H1 (cell line): ENCODE measurements at regions not wholly inside any gene's neighbourhood (a gene's known extent, or its start where the extent isn't known, plus 50 kb on each side); places are given as distances from the start of the nearest gene placed in this dataset.
"Not testable (repeated sequence)": the region's sequence is repeated elsewhere in the genome, so short reads cannot be mapped to it uniquely, and the experiment has no call there.

Experiments used
- CTCF ChIA-PET: fragments of 300-600 bp; sonication (Branson Sonifier 250); formaldehyde crosslinking; loops from one replicate; lab custom pipeline; 2021; ENCODE audit not compliant: partially characterized antibody; lab: Charles Lee
- POLR2A ChIA-PET: fragments of 300-600 bp; sonication (Branson Sonifier 250); formaldehyde crosslinking; loops from one replicate; lab custom pipeline; 2021; ENCODE audit warnings: inconsistent platforms; ENCODE audit not compliant: partially characterized antibody; lab: Charles Lee
- DNase-seq, 2 experiments: peaks; one replicate each; pipeline versions ENCODE4 v3.0.0 to v3.0.0-alpha.2; 2010 to 2022; ENCODE audit warnings: low spot score in 2 of 2, low read depth in 1 of 2, mixed read lengths in 1 of 2
- FAIRE-seq: peaks from 2 replicates; lab custom pipeline; 2011; peaks lifted over from hg19 to GRCh38; lab: Jason Lieb, UNC
- H2AFZ ChIP-seq: 2 replicates; pipeline ENCODE4 v1.8.1; 2012; ENCODE audit warnings: low read length, inconsistent platforms
- H2AK5ac ChIP-seq: 2 replicates; pipeline ENCODE4 v1.6.1; 2013; ENCODE audit warnings: low read depth, low read length
- H2BK120ac ChIP-seq: replicated peaks from 2 replicates; pipeline ENCODE3; 2013; ENCODE audit warnings: low read depth, low read length, inconsistent platforms
- H2BK12ac ChIP-seq: 2 replicates; pipeline ENCODE4 v1.6.1; 2013; ENCODE audit warnings: low read depth, low read length
- H2BK15ac ChIP-seq: 2 replicates; pipeline ENCODE4 v1.6.1; 2013; ENCODE audit warnings: low read length
- H2BK20ac ChIP-seq: 2 replicates; pipeline ENCODE4 v1.6.1; 2013; ENCODE audit warnings: low read length
- H2BK5ac ChIP-seq: 2 replicates; pipeline ENCODE4 v1.6.1; 2013; ENCODE audit warnings: low read depth, low read length
- H3K14ac ChIP-seq: 2 replicates; pipeline ENCODE4 v1.6.1; 2013; ENCODE audit warnings: inconsistent platforms; ENCODE audit not compliant: insufficient read length
- H3K18ac ChIP-seq: 2 replicates; pipeline ENCODE4 v1.6.1; 2013; ENCODE audit warnings: low read length; ENCODE audit errors: extremely low read depth
- H3K23ac ChIP-seq: 2 replicates; pipeline ENCODE4 v1.6.1; 2013; ENCODE audit warnings: inconsistent platforms; ENCODE audit not compliant: insufficient read length
- H3K23me2 ChIP-seq: 2 replicates; pipeline ENCODE4 v1.6.1; 2013; ENCODE audit warnings: low read depth, low read length
- H3K27ac ChIP-seq: 2 replicates; pipeline ENCODE4 v1.6.1; 2011; ENCODE audit warnings: low read depth, low read length, inconsistent platforms
- H3K27me3 ChIP-seq, 4 experiments: replicated peaks in 1 of 4; 1 replicate in 1 of 4; 2 replicates in 3 of 4; pipeline versions ENCODE4 v1.6.1 to v1.8.1; 2011 to 2013; ENCODE audit warnings: low read length in 3 of 4, mild to moderate bottlenecking in 3 of 4, inconsistent platforms in 2 of 4, mixed read lengths in 2 of 4, moderate library complexity in 1 of 4; ENCODE audit not compliant: control insufficient read depth in 3 of 4, insufficient read depth in 3 of 4; ENCODE audit errors: extremely low read depth in 1 of 4
- H3K36me3 ChIP-seq, 4 experiments: 2 replicates each; pipeline versions ENCODE4 v1.6.1 to v1.8.1; 2011 to 2013; ENCODE audit warnings: mild to moderate bottlenecking in 4 of 4, low read length in 3 of 4, moderate library complexity in 2 of 4, control low read depth in 1 of 4, inconsistent platforms in 1 of 4; ENCODE audit not compliant: insufficient read depth in 4 of 4, control insufficient read depth in 2 of 4
- H3K4ac ChIP-seq: replicated peaks from 2 replicates; pipeline ENCODE3; 2013; ENCODE audit warnings: low read length, low read depth, mixed read lengths, inconsistent platforms; ENCODE audit not compliant: insufficient read length
- H3K4me1 ChIP-seq, 4 experiments: replicated peaks in 1 of 4; 1 replicate in 1 of 4; 2 replicates in 3 of 4; pipeline versions ENCODE4 v1.6.1 to v1.8.1; 2011 to 2013; ENCODE audit warnings: low read length in 3 of 4, inconsistent platforms in 2 of 4, mixed read lengths in 1 of 4; ENCODE audit not compliant: insufficient read depth in 4 of 4, control insufficient read depth in 3 of 4
- H3K4me2 ChIP-seq, 2 experiments: 2 replicates each; pipeline versions ENCODE4 v1.6.1 to v1.8.1; 2011 to 2013; ENCODE audit warnings: low read depth in 2 of 2, low read length in 2 of 2, control low read depth in 1 of 2, inconsistent platforms in 1 of 2, mild to moderate bottlenecking in 1 of 2; ENCODE audit not compliant: insufficient read depth in 1 of 2
- H3K4me3 ChIP-seq, 4 experiments: fragments of 200-600, 300-600 bp in 1 of 4; sonication (generic), shearing (Covaris generic), sonication (Bioruptor Twin) in 1 of 4; 2 replicates each; pipeline versions ENCODE4 v1.5.1 to v1.8.1; 2011 to 2016; ENCODE audit warnings: low read length in 4 of 4, low read depth in 3 of 4, control low read depth in 2 of 4, inconsistent platforms in 2 of 4, mild to moderate bottlenecking in 2 of 4, mixed read lengths in 1 of 4, moderate library complexity in 1 of 4; ENCODE audit not compliant: insufficient read depth in 2 of 4; ENCODE audit errors: extremely low read depth in 1 of 4
- H3K56ac ChIP-seq: replicated peaks from 2 replicates; pipeline ENCODE3; 2013; ENCODE audit warnings: low read depth, mild to moderate bottlenecking, mixed read lengths, low read length, inconsistent platforms; ENCODE audit not compliant: insufficient read length
- H3K79me1 ChIP-seq: 2 replicates; pipeline ENCODE4 v1.6.1; 2013; ENCODE audit warnings: low read depth, low read length, control low read depth
- H3K79me2 ChIP-seq, 2 experiments: 2 replicates each; pipeline versions ENCODE4 v1.6.1 to v1.8.1; 2012 to 2013; ENCODE audit warnings: low read length in 2 of 2, mild to moderate bottlenecking in 2 of 2, inconsistent platforms in 1 of 2; ENCODE audit not compliant: insufficient read depth in 2 of 2, control insufficient read depth in 1 of 2
- H3K9ac ChIP-seq, 4 experiments: replicated peaks in 1 of 4; 1 replicate in 1 of 4; 2 replicates in 3 of 4; pipeline versions ENCODE4 v1.6.1 to v1.8.1; 2011 to 2013; ENCODE audit warnings: low read depth in 3 of 4, low read length in 3 of 4, control low read depth in 2 of 4, mild to moderate bottlenecking in 2 of 4, moderate library complexity in 2 of 4, inconsistent platforms in 1 of 4; ENCODE audit errors: extremely low read depth in 1 of 4
- H3K9me3 ChIP-seq, 2 experiments: 2 replicates each; pipeline versions ENCODE4 v1.6.1 to v1.8.1; 2012 to 2013; ENCODE audit warnings: mild to moderate bottlenecking in 2 of 2, moderate library complexity in 2 of 2, control low read depth in 1 of 2, inconsistent platforms in 1 of 2, low read depth in 1 of 2, low read length in 1 of 2, mixed read lengths in 1 of 2; ENCODE audit not compliant: insufficient read depth in 2 of 2
- H4K20me1 ChIP-seq, 2 experiments: replicated peaks in 1 of 2; 2 replicates each; pipeline versions ENCODE3 to v1.8.1; 2011 to 2013; ENCODE audit warnings: inconsistent platforms in 2 of 2, low read length in 2 of 2, mild to moderate bottlenecking in 1 of 2; ENCODE audit not compliant: insufficient read depth in 2 of 2, control insufficient read depth in 1 of 2
- H4K5ac ChIP-seq: 2 replicates; pipeline ENCODE4 v1.6.1; 2013; ENCODE audit warnings: low read length, low read depth, mixed read lengths, inconsistent platforms; ENCODE audit not compliant: insufficient read length
- H4K8ac ChIP-seq: 2 replicates; pipeline ENCODE4 v1.8.0; 2013; ENCODE audit warnings: mild to moderate bottlenecking, moderate library complexity, low read length, inconsistent platforms; ENCODE audit not compliant: insufficient read depth; ENCODE audit errors: extremely low read depth
- H4K91ac ChIP-seq: replicated peaks from 2 replicates; pipeline ENCODE3; 2013; ENCODE audit warnings: low read length, mixed read lengths, inconsistent platforms; ENCODE audit not compliant: insufficient read length
- PHF8 ChIP-seq: fragments of 200-600 bp; sonication (generic); conservative IDR thresholded peaks from 2 replicates; pipeline ENCODE4 v1.7.1; 2012; ENCODE audit warnings: low read depth, mild to moderate bottlenecking, inconsistent platforms, low read length, moderate library complexity
- POLR2A ChIP-seq, 2 experiments: IDR thresholded peaks; 1 replicate in 1 of 2; 2 replicates in 1 of 2; pipeline ENCODE4 v1.6.1; 2011; ENCODE audit warnings: low read depth in 2 of 2, low read length in 2 of 2, mild to moderate bottlenecking in 2 of 2; ENCODE audit errors: control extremely low read depth in 1 of 2
- SIRT6 ChIP-seq: IDR thresholded peaks from one replicate; pipeline ENCODE4 v1.7.1; 2012; ENCODE audit warnings: low read length, inconsistent platforms
- SP1 ChIP-seq: IDR thresholded peaks from 2 replicates; pipeline ENCODE4 v1.6.1; 2011; ENCODE audit warnings: low read depth, low read length
- TAF7 ChIP-seq: optimal IDR thresholded peaks from 2 replicates; pipeline ENCODE3; 2011; ENCODE audit warnings: low read depth, mild to moderate bottlenecking, inconsistent platforms, low read length, moderate library complexity, borderline replicate concordance
- WGBS, 2 experiments: shearing (Covaris generic) in 1 of 2; methylation state at CpG; one replicate each; pipeline versions ENCODE4 v1.1.6 to v1.1.7; 2013 to 2015; ENCODE audit warnings: low lambda C conversion rate in 2 of 2, mixed read lengths in 2 of 2, inconsistent platforms in 1 of 2, low coverage in 1 of 2, missing lambda C conversion rate in 1 of 2; ENCODE audit not compliant: insufficient replicate concordance in 2 of 2, insufficient coverage in 1 of 2, insufficient read length in 1 of 2; ENCODE audit errors: extremely low coverage in 1 of 2, missing lambda C conversion rate in 1 of 2; 5-methylcytosine and 5-hydroxymethylcytosine counted together

GRCh38 chr3:46576-46975, 150.0 kb upstream of the CHL1 start (continued):
- TF ChIP-seq PHF8 (no peak), POLR2A (IDR thresholded peaks at IDR 0.05; ENCODE audit: control extremely low read depth in 1 of 2, low read depth in 2 of 2, low read length in 2 of 2) (no peak), SP1 (no peak), SIRT6 (no peak), TAF7 (no peak)

DNA sequence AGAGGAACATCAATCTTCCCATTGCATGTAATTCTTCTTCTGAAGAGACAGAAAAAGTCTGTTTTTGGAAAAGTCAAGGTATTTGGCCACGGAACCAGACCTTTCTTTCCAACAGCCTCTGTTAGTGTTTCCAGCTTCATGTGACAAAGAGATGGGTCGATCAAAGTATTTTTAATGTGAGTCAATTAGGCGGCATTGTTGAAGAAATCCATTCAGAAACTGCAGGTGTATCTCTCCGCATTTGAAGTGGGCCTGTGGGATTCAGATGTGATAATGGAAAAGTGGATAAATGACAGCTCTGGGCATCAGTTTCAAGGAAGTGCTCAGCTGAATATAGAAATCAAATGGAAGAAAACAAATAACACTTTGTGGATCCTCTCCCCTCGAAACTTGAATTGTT, 143.1 kb upstream of the CHL1 start:
- H3K4me2 ChIP-seq, H3K79me2 ChIP-seq, H2AFZ ChIP-seq, H2BK20ac ChIP-seq, H3K36me3 ChIP-seq, H4K20me1 ChIP-seq, H3K4me3 ChIP-seq, H4K5ac ChIP-seq, H3K18ac ChIP-seq, H3K27ac ChIP-seq, H3K23ac ChIP-seq, H3K4me1 ChIP-seq, H3K9ac ChIP-seq, H4K8ac ChIP-seq, H2BK5ac ChIP-seq, H3K4ac ChIP-seq, H3K9me3 ChIP-seq, H2AK5ac ChIP-seq, H2BK120ac ChIP-seq, H2BK15ac ChIP-seq, H3K79me1 ChIP-seq, H3K56ac ChIP-seq, H2BK12ac ChIP-seq, H4K91ac ChIP-seq, H3K27me3 ChIP-seq, POLR2A ChIA-PET, DNase-seq, H3K23me2 ChIP-seq, H3K14ac ChIP-seq: not testable (repeated sequence)
- WGBS, 2 experiments = 87% methylated on average over 5 of the region's 5 CpGs; no CpG with 5 or more reads in 1 of the 2 experiments
- FAIRE-seq = peak; percentile 28
- CTCF ChIA-PET = interaction anchor here (0.9 to 1.7 kb wide), 3 partner anchors 12 to 301 kb away, joined by 3 to 4 read pairs (median 4); no protein-coding TSS in a partner anchor
